ENCODE measurements at regions not wholly inside any gene's neighbourhood (a gene's known extent, or its start where the extent isn't known, plus 50 kb on each side); places are given as distances from the start of the nearest gene placed in this dataset.

- no peak for DNase-seq
- Mint-ChIP-seq H3K27ac (ENCODE audit: unreplicated experiment) (no peak overlapping the region), H3K36me3 (ENCODE audit: unreplicated experiment) (no peaks in the 10 kb centered on the region), H3K9me3 (ENCODE audit: unreplicated experiment) (peaks cover 2% of the 10 kb centered on the region), H3K27me3 (ENCODE audit: unreplicated experiment) (peaks cover 2% of the 10 kb centered on the region), H3K4me3 (ENCODE audit: unreplicated experiment) (no peak overlapping the region), H3K4me1 (ENCODE audit: low read depth, unreplicated experiment) (no peaks in the 10 kb centered on the region)
- TF ChIP-seq CTCF (IDR thresholded peaks at IDR 0.05; ENCODE audit: partially characterized antibody, unreplicated experiment), result no peak
These were observed 68.8 kb upstream of the PPP1R2C start for GRCh38 chrX:42846741-42847140.

- H3K27ac Mint-ChIP-seq (ENCODE audit: unreplicated experiment), result no peak overlapping the region
- H3K36me3 Mint-ChIP-seq (ENCODE audit: unreplicated experiment), result no peaks in the 10 kb centered on the region
- H3K9me3 Mint-ChIP-seq (ENCODE audit: unreplicated experiment), result no peaks in the 10 kb centered on the region
- no peaks in the 10 kb centered on the region for H3K4me1 Mint-ChIP-seq (ENCODE audit: low read depth, unreplicated experiment)
- H3K4me3 Mint-ChIP-seq (ENCODE audit: unreplicated experiment), result no peak overlapping the region
- DNase-seq, result no peak
- no peak for TF ChIP-seq CTCF (IDR thresholded peaks at IDR 0.05; ENCODE audit: partially characterized antibody, unreplicated experiment)
- peaks cover 2% of the 10 kb centered on the region for H3K27me3 Mint-ChIP-seq (ENCODE audit: unreplicated experiment)
These were observed 77.3 kb upstream of the PPP1R2C start for GRCh38 chrX:42855259-42855658.

- H3K27ac Mint-ChIP-seq (ENCODE audit: unreplicated experiment), result no peak overlapping the region
- no peaks in the 10 kb centered on the region for H3K4me1 Mint-ChIP-seq (ENCODE audit: low read depth, unreplicated experiment)
- TF ChIP-seq CTCF (IDR thresholded peaks at IDR 0.05; ENCODE audit: partially characterized antibody, unreplicated experiment), result no peak
- H3K9me3 Mint-ChIP-seq (ENCODE audit: unreplicated experiment), result no peaks in the 10 kb centered on the region
- no peaks in the 10 kb centered on the region for H3K27me3 Mint-ChIP-seq (ENCODE audit: unreplicated experiment)
- DNase-seq, result no peak
- H3K36me3 Mint-ChIP-seq (ENCODE audit: unreplicated experiment), result no peaks in the 10 kb centered on the region
- no peak overlapping the region for H3K4me3 Mint-ChIP-seq (ENCODE audit: unreplicated experiment)
These were observed 79.8 kb upstream of the PPP1R2C start for GRCh38 chrX:42857766-42858165.

GRCh38 chrX:42869011-42869410, 91.0 kb upstream of the PPP1R2C start:
- Mint-ChIP-seq H3K27ac (ENCODE audit: unreplicated experiment) (no peak overlapping the region), H3K27me3 (ENCODE audit: unreplicated experiment) (no peaks in the 10 kb centered on the region), H3K9me3 (ENCODE audit: unreplicated experiment) (no peaks in the 10 kb centered on the region), H3K4me1 (ENCODE audit: low read depth, unreplicated experiment) (no peaks in the 10 kb centered on the region), H3K4me3 (ENCODE audit: unreplicated experiment) (no peak overlapping the region), H3K36me3 (ENCODE audit: unreplicated experiment) (no peaks in the 10 kb centered on the region)
- DNase-seq, result no peak
- no peak for TF ChIP-seq CTCF (IDR thresholded peaks at IDR 0.05; ENCODE audit: partially characterized antibody, unreplicated experiment)

GRCh38 chrX:42869659-42870476, 91.9 kb upstream of the PPP1R2C start:
- H3K27me3 Mint-ChIP-seq (ENCODE audit: unreplicated experiment), result no peaks in the 10 kb centered on the region
- no peak overlapping the region for H3K4me3 Mint-ChIP-seq (ENCODE audit: unreplicated experiment)
- H3K36me3 Mint-ChIP-seq (ENCODE audit: unreplicated experiment), result no peaks in the 10 kb centered on the region
- H3K4me1 Mint-ChIP-seq (ENCODE audit: low read depth, unreplicated experiment), result no peaks in the 10 kb centered on the region
- no peaks in the 10 kb centered on the region for H3K9me3 Mint-ChIP-seq (ENCODE audit: unreplicated experiment)
- H3K27ac Mint-ChIP-seq (ENCODE audit: unreplicated experiment), result no peak overlapping the region
- DNase-seq, result no peak
- no peak for TF ChIP-seq CTCF (IDR thresholded peaks at IDR 0.05; ENCODE audit: partially characterized antibody, unreplicated experiment)
